HCT116 (cell line): ENCODE measurements at regions not wholly inside any gene's neighbourhood (a gene's known extent, or its start where the extent isn't known, plus 50 kb on each side); places are given as distances from the start of the nearest gene placed in this dataset.

Source experiments
- ATAC-seq: fragments of 200-7000 bp; cut with Tn5 transposase; 2 replicates; pipeline ENCODE4 v1.9.1; 2020; ENCODE audit warnings: mild to moderate bottlenecking, moderate library complexity
- BruUV-seq: library from RNA; stranded (reverse); fragments of 400-500 nt; replicated peaks from 2 replicates; lab custom pipeline; 2021; lab: Mats Ljungman, UMichigan
- CTCF ChIA-PET: fragments of 300-600 bp; sonication (Branson Sonifier 250); formaldehyde crosslinking; loops from one replicate; lab custom pipeline; 2021; ENCODE audit warnings: antibody characterized with exemption; lab: Charles Lee
- POLR2A ChIA-PET: fragments of 300-600, 350-600 bp; sonication (Branson Sonifier 250); formaldehyde crosslinking; loops from one replicate; lab custom pipeline; 2021; ENCODE audit warnings: antibody characterized with exemption; lab: Charles Lee
- RAD21 ChIA-PET, 2 experiments: fragments of 300-600 bp; sonication (Branson Sonifier 250); formaldehyde crosslinking; loops; one replicate each; lab custom pipeline; 2023; ENCODE audit warnings: low total read pairs in 2 of 2; ENCODE audit not compliant: uncharacterized antibody in 2 of 2, unreplicated experiment in 2 of 2, low non-redundant PET in 1 of 2; lab: Charles Lee
- DNase-seq: peaks from one replicate; pipeline ENCODE4 v3.0.0-alpha.2; 2010; ENCODE audit warnings: low read depth, low spot score
- H2AFZ ChIP-seq: fragments of 200-600 bp; shearing (Covaris generic), sonication (generic); 2 replicates; pipeline ENCODE4 v1.6.1; 2017; ENCODE audit warnings: low read depth, mixed run types, mixed read lengths, antibody characterized with exemption, low read length; ENCODE audit not compliant: poor library complexity, severe bottlenecking
- H3K27ac ChIP-seq: 2 replicates; pipeline ENCODE4 v1.5.1; 2012; ENCODE audit warnings: low read depth, low read length
- H3K27me3 ChIP-seq: fragments of 200-600 bp; sonication (generic); 2 replicates; pipeline ENCODE4 v1.6.1; 2016; ENCODE audit warnings: mixed run types, low read length, mixed read lengths; ENCODE audit not compliant: insufficient read depth
- H3K36me3 ChIP-seq, 2 experiments: fragments of 200-500 bp in 1 of 2; fragments of 200-600 bp in 1 of 2; sonication (Bioruptor generic) in 1 of 2; sonication (generic) in 1 of 2; 2 replicates each; pipeline versions ENCODE4 v1.5.1 to v1.6.1; 2014 to 2016; ENCODE audit warnings: low read length in 2 of 2, inconsistent platforms in 1 of 2, mixed read lengths in 1 of 2, mixed run types in 1 of 2; ENCODE audit not compliant: insufficient read depth in 2 of 2, control insufficient read depth in 1 of 2
- H3K4me1 ChIP-seq, 2 experiments: fragments of 200-600 bp in 1 of 2; sonication (generic) in 1 of 2; 2 replicates each; pipeline versions ENCODE4 v1.5.1 to v1.6.1; 2012 to 2017; ENCODE audit warnings: low read length in 2 of 2, inconsistent platforms in 1 of 2, mild to moderate bottlenecking in 1 of 2, mixed read lengths in 1 of 2, mixed run types in 1 of 2, moderate library complexity in 1 of 2; ENCODE audit not compliant: insufficient read depth in 2 of 2, control insufficient read depth in 1 of 2
- H3K4me2 ChIP-seq: fragments of 200-600 bp; sonication (generic); 2 replicates; pipeline ENCODE4 v1.6.1; 2017; ENCODE audit warnings: mixed run types, low read length, mixed read lengths
- H3K4me3 ChIP-seq, 2 experiments: fragments of 200-600 bp in 1 of 2; sonication (generic) in 1 of 2; replicated peaks in 1 of 2; 2 replicates each; pipeline ENCODE4 v1.5.1; 2011 to 2016; ENCODE audit warnings: low read length in 2 of 2, control low read depth in 1 of 2, low read depth in 1 of 2, mild to moderate bottlenecking in 1 of 2, mixed read lengths in 1 of 2, mixed run types in 1 of 2
- H3K79me2 ChIP-seq: fragments of 200-600 bp; sonication (generic); 2 replicates; pipeline ENCODE4 v1.6.1; 2017; ENCODE audit warnings: mild to moderate bottlenecking, mixed run types, low read length, moderate library complexity, mixed read lengths; ENCODE audit not compliant: insufficient read depth
- H3K9ac ChIP-seq: fragments of 200-600 bp; sonication (generic); 2 replicates; pipeline ENCODE4 v1.6.1; 2016; ENCODE audit warnings: low read length, mixed read lengths
- H3K9me2 ChIP-seq: fragments of 200-600 bp; sonication (generic), shearing (Covaris generic); 2 replicates; pipeline ENCODE4 v1.6.1; 2017; ENCODE audit warnings: mixed run types, mild to moderate bottlenecking, moderate library complexity; ENCODE audit not compliant: insufficient read depth
- H3K9me3 ChIP-seq, 2 experiments: fragments of 200-500 bp in 1 of 2; fragments of 200-600 bp in 1 of 2; sonication (Bioruptor generic) in 1 of 2; sonication (generic) in 1 of 2; 2 replicates each; pipeline ENCODE4 v1.6.1; 2014 to 2017; ENCODE audit warnings: low read length in 2 of 2, mixed read lengths in 2 of 2, inconsistent platforms in 1 of 2, low read depth in 1 of 2, mild to moderate bottlenecking in 1 of 2, mixed run types in 1 of 2, moderate library complexity in 1 of 2; ENCODE audit not compliant: control insufficient read depth in 1 of 2, insufficient read depth in 1 of 2
- H4K20me1 ChIP-seq: fragments of 200-600 bp; sonication (generic), shearing (Covaris generic); 2 replicates; pipeline ENCODE4 v1.6.1; 2017; ENCODE audit warnings: mixed run types, mild to moderate bottlenecking, moderate library complexity; ENCODE audit not compliant: insufficient read depth
- CBX3 ChIP-seq: IDR thresholded peaks from 2 replicates; pipeline ENCODE4 v1.6.1; 2012; ENCODE audit warnings: low read depth
- ELF1 ChIP-seq: IDR thresholded peaks from 2 replicates; pipeline ENCODE4 v1.6.1; 2012; ENCODE audit warnings: low read depth, borderline replicate concordance
- EZH2 ChIP-seq: fragments of 200-600 bp; sonication (generic); IDR thresholded peaks from 2 replicates; pipeline ENCODE4 v1.6.1; 2017; ENCODE audit warnings: antibody characterized with exemption, mixed run types
- EZH2phosphoT487 ChIP-seq: fragments of 200-600 bp; IDR thresholded peaks from 2 replicates; pipeline ENCODE4 v1.6.1; 2018; ENCODE audit warnings: antibody characterized with exemption, borderline replicate concordance
- FOSL1 ChIP-seq: IDR thresholded peaks from 2 replicates; pipeline ENCODE4 v1.6.1; 2012; ENCODE audit warnings: low read depth
- JUND ChIP-seq: IDR thresholded peaks from 2 replicates; pipeline ENCODE4 v1.6.1; 2012
- POLR2A ChIP-seq: IDR thresholded peaks from 2 replicates; pipeline ENCODE4 v1.7.0; 2011; ENCODE audit warnings: borderline replicate concordance; ENCODE audit not compliant: insufficient read depth, insufficient read length; ENCODE audit errors: extremely low read depth
- RAD21 ChIP-seq: IDR thresholded peaks from 2 replicates; pipeline ENCODE4 v1.6.1; 2012; ENCODE audit warnings: low read depth, mild to moderate bottlenecking
- SP1 ChIP-seq: IDR thresholded peaks from 2 replicates; pipeline ENCODE4 v1.6.1; 2012; ENCODE audit warnings: low read depth
- YY1 ChIP-seq: IDR thresholded peaks from 2 replicates; pipeline ENCODE4 v1.6.1; 2011; ENCODE audit warnings: low read length, low read depth, moderate library complexity, mild to moderate bottlenecking; ENCODE audit not compliant: insufficient replicate concordance; ENCODE audit errors: extremely low read depth
- intact Hi-C: fragments of 100-400 bp; cut with micrococcal nuclease; formaldehyde crosslinking; loops from 2 replicates; pipeline ENCODE4 v1.10.0; 2022
- TF ChIP-seq, protein P1 (sequence below), 3 experiments: fragments of 200-600 bp in 1 of 3; sonication (generic) in 1 of 3; IDR thresholded peaks in 2 of 3; conservative IDR thresholded peaks in 1 of 3; 2 replicates each; pipeline ENCODE4 v1.5.1; 2012 to 2017; ENCODE audit warnings: low read depth in 2 of 3, low read length in 2 of 3, antibody characterized with exemption in 1 of 3, borderline replicate concordance in 1 of 3, control low read depth in 1 of 3, mild to moderate bottlenecking in 1 of 3, mixed read lengths in 1 of 3, mixed run types in 1 of 3, moderate library complexity in 1 of 3; ENCODE audit not compliant: insufficient read depth in 1 of 3
- TF ChIP-seq, protein P2 (sequence below): IDR thresholded peaks from 2 replicates; pipeline ENCODE4 v1.6.1; 2012; ENCODE audit warnings: low read depth

DNA sequence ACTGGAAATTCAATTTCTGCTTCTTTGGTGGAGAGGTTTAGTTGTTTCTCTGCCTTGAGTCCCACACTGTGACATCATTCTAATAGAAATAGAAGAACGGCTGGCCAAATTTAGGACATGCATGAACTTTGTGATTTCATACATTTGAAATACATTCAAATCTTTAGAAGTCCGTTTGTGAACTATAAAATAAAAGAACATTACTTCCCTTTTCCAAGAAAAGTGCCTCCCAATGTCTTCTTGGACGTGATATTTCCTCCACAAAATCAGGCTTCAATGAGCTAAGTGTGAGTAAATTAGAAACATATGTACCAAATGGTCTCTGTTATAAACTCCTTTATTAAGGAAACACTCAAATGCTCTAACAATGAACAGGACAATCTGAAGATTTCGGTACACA, 314.5 kb upstream of the AKR1E2 start:
- ChIA-PET RAD21 (no interaction called here), CTCF (interaction anchor here (0.8 to 1.0 kb wide), 2 partner anchors 255 to 260 kb away, joined by 4 to 5 read pairs; no protein-coding TSS in a partner anchor), POLR2A (no interaction called here)
- Histone ChIP-seq H3K27ac (no peak overlapping the region), H3K9me2 (no peaks in the 10 kb centered on the region), H3K9ac (no peak overlapping the region), H4K20me1 (no peaks in the 10 kb centered on the region), H3K79me2 (no peaks in the 10 kb centered on the region), H3K4me2 (no peak overlapping the region), H3K4me1 (peaks cover 0 to 5% of the 10 kb centered on the region in 2 experiments; a peak in 1 of 4 replicates), H3K9me3 (no peaks in the 10 kb centered on the region), H3K4me3 (no peak overlapping the region), H3K27me3 (no peaks in the 10 kb centered on the region), H2AFZ (no peak overlapping the region), H3K36me3 (no peaks in the 10 kb centered on the region)
- BruUV-seq, result no TSS peak
- ATAC-seq (no peak), DNase-seq (no peak)
- no peak for TF ChIP-seq YY1
- no peak for TF ChIP-seq EZH2
- TF ChIP-seq POLR2A, result no peak
- no peak for TF ChIP-seq SP1
- TF ChIP-seq, protein P1, sequence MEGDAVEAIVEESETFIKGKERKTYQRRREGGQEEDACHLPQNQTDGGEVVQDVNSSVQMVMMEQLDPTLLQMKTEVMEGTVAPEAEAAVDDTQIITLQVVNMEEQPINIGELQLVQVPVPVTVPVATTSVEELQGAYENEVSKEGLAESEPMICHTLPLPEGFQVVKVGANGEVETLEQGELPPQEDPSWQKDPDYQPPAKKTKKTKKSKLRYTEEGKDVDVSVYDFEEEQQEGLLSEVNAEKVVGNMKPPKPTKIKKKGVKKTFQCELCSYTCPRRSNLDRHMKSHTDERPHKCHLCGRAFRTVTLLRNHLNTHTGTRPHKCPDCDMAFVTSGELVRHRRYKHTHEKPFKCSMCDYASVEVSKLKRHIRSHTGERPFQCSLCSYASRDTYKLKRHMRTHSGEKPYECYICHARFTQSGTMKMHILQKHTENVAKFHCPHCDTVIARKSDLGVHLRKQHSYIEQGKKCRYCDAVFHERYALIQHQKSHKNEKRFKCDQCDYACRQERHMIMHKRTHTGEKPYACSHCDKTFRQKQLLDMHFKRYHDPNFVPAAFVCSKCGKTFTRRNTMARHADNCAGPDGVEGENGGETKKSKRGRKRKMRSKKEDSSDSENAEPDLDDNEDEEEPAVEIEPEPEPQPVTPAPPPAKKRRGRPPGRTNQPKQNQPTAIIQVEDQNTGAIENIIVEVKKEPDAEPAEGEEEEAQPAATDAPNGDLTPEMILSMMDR (IDR thresholded peaks at IDR 0.05 in 2 of 3, conservative IDR thresholded peaks at IDR 0.05 in 1 of 3; ENCODE audit: borderline replicate concordance in 1 of 3, insufficient read depth in 1 of 3, low read depth in 2 of 3, low read length in 2 of 3), result no peak
- no peak for TF ChIP-seq FOSL1
- no peak for TF ChIP-seq EZH2phosphoT487
- TF ChIP-seq, protein P2, sequence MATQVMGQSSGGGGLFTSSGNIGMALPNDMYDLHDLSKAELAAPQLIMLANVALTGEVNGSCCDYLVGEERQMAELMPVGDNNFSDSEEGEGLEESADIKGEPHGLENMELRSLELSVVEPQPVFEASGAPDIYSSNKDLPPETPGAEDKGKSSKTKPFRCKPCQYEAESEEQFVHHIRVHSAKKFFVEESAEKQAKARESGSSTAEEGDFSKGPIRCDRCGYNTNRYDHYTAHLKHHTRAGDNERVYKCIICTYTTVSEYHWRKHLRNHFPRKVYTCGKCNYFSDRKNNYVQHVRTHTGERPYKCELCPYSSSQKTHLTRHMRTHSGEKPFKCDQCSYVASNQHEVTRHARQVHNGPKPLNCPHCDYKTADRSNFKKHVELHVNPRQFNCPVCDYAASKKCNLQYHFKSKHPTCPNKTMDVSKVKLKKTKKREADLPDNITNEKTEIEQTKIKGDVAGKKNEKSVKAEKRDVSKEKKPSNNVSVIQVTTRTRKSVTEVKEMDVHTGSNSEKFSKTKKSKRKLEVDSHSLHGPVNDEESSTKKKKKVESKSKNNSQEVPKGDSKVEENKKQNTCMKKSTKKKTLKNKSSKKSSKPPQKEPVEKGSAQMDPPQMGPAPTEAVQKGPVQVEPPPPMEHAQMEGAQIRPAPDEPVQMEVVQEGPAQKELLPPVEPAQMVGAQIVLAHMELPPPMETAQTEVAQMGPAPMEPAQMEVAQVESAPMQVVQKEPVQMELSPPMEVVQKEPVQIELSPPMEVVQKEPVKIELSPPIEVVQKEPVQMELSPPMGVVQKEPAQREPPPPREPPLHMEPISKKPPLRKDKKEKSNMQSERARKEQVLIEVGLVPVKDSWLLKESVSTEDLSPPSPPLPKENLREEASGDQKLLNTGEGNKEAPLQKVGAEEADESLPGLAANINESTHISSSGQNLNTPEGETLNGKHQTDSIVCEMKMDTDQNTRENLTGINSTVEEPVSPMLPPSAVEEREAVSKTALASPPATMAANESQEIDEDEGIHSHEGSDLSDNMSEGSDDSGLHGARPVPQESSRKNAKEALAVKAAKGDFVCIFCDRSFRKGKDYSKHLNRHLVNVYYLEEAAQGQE, result no peak
- TF ChIP-seq JUND, result no peak
- TF ChIP-seq RAD21, result no peak
- no peak for TF ChIP-seq CBX3
- no peak for TF ChIP-seq ELF1
- intact Hi-C loops, result loop anchor here (10.0 kb wide), 1 partner anchor 1317 kb away; no protein-coding TSS in a partner anchor
